ENCODE measurements at regions not wholly inside any gene's neighbourhood (a gene's known extent, or its start where the extent isn't known, plus 50 kb on each side); places are given as distances from the start of the nearest gene placed in this dataset.

DNA sequence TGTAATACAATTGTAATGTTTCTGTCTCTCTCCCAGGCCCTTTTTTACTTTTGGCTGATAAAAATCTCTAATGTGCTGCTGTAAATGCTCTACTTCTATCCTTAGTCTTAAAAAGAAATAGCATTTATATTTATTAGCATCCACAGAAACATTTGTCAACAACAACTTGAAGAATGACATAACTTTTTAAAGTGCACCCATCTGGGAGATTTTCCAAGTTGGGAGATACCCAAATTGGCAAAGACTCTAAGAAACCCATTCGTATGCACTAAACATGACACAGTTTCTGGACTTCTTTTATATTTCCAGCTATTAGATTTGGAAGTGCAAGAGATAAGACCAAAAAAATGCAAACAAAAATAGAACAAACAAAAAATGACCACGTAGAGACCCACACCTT lies 2287.4 kb upstream of the WWC1 start:
- TF ChIP-seq, protein P1, sequence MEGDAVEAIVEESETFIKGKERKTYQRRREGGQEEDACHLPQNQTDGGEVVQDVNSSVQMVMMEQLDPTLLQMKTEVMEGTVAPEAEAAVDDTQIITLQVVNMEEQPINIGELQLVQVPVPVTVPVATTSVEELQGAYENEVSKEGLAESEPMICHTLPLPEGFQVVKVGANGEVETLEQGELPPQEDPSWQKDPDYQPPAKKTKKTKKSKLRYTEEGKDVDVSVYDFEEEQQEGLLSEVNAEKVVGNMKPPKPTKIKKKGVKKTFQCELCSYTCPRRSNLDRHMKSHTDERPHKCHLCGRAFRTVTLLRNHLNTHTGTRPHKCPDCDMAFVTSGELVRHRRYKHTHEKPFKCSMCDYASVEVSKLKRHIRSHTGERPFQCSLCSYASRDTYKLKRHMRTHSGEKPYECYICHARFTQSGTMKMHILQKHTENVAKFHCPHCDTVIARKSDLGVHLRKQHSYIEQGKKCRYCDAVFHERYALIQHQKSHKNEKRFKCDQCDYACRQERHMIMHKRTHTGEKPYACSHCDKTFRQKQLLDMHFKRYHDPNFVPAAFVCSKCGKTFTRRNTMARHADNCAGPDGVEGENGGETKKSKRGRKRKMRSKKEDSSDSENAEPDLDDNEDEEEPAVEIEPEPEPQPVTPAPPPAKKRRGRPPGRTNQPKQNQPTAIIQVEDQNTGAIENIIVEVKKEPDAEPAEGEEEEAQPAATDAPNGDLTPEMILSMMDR (IDR thresholded peaks at IDR 0.05) = no peak

DNA sequence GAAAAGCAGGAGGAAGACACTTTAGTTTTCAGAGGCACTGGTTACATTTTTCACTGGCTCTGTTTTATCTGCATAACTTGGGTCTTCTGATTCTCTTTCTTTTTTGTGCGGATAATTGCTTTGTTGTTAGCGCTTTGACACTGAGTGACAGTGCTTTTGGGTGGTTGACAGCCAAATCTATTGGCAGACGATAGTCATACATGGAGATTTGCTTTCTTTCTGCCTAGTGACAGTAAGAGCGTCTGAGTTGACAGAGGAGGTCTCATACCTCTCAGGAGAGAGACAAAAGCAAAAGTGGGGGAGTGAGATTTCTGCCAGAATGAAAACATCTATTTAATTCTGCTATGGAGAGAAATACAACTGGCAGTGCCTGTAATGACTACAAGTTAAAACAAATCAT lies 2278.0 kb upstream of the WWC1 start:
- TF ChIP-seq, protein P1 (IDR thresholded peaks at IDR 0.05) = no peak

DNA sequence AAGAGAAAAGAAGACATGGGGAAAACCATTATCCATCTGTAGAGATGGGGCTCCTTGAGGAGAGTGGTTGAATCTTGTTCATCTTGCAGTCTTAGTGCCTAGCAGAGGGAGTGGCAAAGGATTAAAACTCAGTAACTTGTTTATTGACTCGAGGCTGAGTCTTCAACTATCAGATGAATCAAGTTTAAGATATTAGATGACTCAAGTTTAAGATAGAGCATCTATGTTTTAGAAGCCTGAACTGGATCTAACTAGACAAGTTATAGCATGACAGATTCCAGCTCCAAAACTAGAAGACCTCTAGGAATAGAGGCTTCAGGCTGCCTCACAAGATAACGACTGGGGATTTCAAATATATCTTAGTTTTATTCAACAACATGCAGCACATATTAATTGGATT lies 2277.2 kb upstream of the WWC1 start:
- TF ChIP-seq, protein P1 (IDR thresholded peaks at IDR 0.05) = no peak

DNA sequence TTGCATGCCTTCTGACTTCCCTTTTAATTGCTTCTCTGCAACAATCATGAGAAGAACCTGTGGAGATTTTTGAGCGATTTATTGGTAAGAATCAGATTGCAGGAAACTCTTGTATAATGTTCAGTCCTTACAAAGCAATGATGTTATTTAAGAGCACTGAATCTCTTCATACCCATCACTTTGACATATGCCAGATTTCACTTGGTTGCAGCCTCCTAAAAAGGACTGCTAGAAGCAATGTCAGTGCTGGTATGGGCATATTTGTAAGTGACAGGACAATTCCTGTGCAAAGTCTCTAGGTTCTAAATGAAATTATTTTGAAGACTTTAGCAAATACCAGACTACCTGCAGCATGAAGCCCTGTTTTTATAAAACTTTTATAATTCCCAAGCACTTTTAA lies 2272.7 kb upstream of the WWC1 start:
- TF ChIP-seq, protein P1 (IDR thresholded peaks at IDR 0.05) = no peak

DNA sequence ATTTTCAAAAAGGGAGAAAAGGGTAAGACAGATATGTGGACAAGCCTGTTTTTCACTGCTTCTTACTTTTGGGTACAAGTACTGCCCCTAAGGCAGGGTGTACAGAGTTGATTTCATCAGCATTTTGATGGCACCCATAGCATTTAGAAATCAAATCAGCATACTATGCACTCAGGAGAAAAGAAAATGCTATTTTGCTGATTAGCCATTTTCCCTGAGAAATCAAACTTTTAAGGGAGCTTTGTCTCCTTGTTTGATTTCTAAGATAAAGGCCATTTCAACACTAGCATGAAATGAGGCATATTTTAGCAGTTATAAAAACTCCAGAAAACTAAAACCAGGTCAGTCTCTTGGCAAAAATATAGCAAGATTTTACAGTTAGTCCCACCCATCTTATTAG lies 2269.4 kb upstream of the WWC1 start:
- TF ChIP-seq, protein P1 (IDR thresholded peaks at IDR 0.05) = no peak

DNA sequence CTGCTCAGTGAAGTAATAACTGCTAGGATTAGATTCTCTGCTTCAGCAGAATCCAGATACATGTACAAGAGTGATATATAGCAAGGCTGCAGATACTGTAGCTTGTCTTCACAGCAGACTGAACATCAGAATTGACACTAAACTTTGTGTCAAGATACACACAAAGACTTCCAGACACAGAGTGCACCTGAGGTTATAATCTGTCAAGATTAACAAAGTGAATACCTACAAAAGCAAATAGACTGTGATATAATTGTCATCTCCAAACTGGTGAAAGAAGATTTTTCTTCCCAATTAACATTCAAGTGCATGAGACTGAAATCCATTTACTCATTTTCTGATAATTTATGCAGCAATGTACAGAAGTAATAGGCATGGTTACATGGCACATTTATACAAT lies 2266.5 kb upstream of the WWC1 start:
- TF ChIP-seq, protein P1 (IDR thresholded peaks at IDR 0.05) = no peak

DNA sequence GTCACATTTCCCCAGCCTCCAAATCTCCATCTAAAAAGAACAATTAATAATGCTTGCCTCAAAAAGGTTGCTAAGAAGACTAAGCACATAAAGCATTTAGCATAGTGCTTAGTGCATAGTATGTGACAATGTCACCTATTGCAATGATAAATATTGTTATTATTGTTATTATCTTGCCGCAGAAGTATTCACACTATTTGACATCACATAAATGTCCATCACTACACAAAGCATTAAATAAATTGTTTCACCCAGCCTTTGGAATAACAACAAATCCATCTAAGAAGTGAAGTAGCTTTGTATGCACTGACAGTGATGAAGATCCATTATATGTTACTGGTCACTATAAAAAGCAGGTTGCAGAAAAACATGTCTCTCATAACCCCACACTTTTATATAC lies 2263.9 kb upstream of the WWC1 start:
- TF ChIP-seq, protein P1 (IDR thresholded peaks at IDR 0.05) = no peak

DNA sequence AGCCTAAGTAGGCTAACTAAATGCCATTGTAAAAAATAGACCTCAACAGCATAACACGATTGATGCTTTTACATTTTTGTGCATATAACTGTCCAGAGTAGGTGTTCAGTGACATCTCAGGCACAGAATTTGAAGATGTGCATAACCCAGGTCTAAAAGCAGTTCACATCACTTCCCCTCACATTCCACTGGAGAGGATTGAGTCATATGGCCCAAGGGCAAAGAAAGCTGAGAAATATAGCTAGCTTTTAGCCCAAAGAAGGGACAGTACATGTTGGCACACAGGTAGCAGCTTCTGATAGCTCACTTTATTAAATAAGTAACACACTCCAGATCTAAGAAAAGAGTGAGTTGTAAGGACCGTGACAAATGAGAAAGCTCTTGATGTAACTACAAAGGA lies 2259.5 kb upstream of the WWC1 start:
- TF ChIP-seq, protein P1 (IDR thresholded peaks at IDR 0.05) = no peak

Measured in LNCAP (cell line).